NCI-H2029 (cell line): ENCODE measurements at regions not wholly inside any gene's neighbourhood (a gene's known extent, or its start where the extent isn't known, plus 50 kb on each side); places are given as distances from the start of the nearest gene placed in this dataset.

ENCODE experiments used
- DNase-seq: peaks from one replicate; lab custom pipeline; 2025; lab: John Stamatoyannopoulos, UW

DNA sequence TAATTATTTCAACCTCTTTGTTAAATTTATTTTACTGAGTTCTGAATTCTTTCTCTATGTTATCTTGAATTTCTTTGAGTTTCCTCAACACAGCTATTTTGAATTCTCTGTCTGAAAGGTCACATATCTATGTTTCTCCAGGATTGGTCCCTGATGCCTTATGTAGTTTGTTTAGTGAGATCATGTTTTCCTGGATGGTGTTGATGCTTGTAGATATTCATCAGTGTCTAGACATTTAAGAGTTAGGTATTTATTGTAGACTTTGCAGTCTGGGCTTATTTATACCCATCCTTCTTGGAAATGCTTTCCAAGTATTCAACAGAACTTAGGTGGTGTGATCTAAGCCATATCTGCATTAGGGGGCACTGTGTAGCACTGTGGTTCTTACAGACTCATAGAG lies 70.2 kb upstream of the SLC27A6 start:
- DNase-seq: no peak

DNA sequence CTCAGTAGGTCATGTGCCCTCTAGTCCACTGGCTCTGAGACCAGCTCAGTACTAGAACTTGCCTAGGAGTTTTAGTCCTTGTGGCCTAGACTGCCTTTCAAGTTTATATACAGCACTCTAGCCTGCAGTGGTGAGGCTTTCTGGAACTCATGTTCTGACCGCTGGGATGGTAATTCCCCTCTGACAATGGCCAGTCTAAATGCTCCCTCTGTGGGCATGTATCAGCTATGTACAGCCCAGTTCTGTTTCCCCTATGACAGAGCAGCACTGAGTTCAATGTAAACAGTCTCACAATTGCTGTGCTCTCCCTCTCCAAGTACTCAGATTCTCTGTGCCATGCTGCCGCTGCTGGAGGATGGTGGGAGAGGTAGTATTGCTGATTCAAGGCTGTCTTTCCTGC lies 68.6 kb upstream of the SLC27A6 start:
- DNase-seq: no peak

GRCh38 chr5:128903550-128903949 lies 61.7 kb upstream of the SLC27A6 start:
- no peak for DNase-seq

- no peak for DNase-seq
Observed at GRCh38 chr5:128904805-128905567, 60.3 kb upstream of the SLC27A6 start.

- DNase-seq: peak; percentile 7
Observed at GRCh38 chr5:128905568-128906110, 59.6 kb upstream of the SLC27A6 start.

- no peak for DNase-seq
Observed at GRCh38 chr5:128913551-128913950, 51.7 kb upstream of the SLC27A6 start.
